ENCODE measurements at regions not wholly inside any gene's neighbourhood (a gene's known extent, or its start where the extent isn't known, plus 50 kb on each side); places are given as distances from the start of the nearest gene placed in this dataset.

- Histone ChIP-seq H2AK5ac (ENCODE audit: low read depth, low read length) (no peak overlapping the region), H3K79me2 (ENCODE audit: control insufficient read depth in 1 of 2, insufficient read depth in 2 of 2, low read length in 2 of 2) (no peaks in the 10 kb centered on the region), H2BK12ac (ENCODE audit: low read depth, low read length) (no peak overlapping the region), H4K91ac (replicated peaks; ENCODE audit: insufficient read length, low read length) (no peak overlapping the region), H3K79me1 (ENCODE audit: low read depth, low read length) (no peaks in the 10 kb centered on the region), H3K4me3 (ENCODE audit: extremely low read depth in 1 of 4, insufficient read depth in 2 of 4, low read depth in 3 of 4, low read length in 4 of 4) (no peak overlapping the region), H3K9ac (replicated peaks in 1 of 4; ENCODE audit: extremely low read depth in 1 of 4, low read depth in 3 of 4, low read length in 3 of 4) (no peak overlapping the region), H4K8ac (ENCODE audit: extremely low read depth, insufficient read depth, low read length) (no peak overlapping the region), H4K20me1 (replicated peaks in 1 of 2; ENCODE audit: control insufficient read depth in 1 of 2, insufficient read depth in 2 of 2, low read length in 2 of 2) (no peaks in the 10 kb centered on the region), H3K14ac (ENCODE audit: insufficient read length) (no peak overlapping the region), H2BK15ac (ENCODE audit: low read length) (no peak overlapping the region), H2AFZ (ENCODE audit: low read length) (no peak overlapping the region), H3K18ac (ENCODE audit: extremely low read depth, low read length) (no peak overlapping the region), H2BK120ac (replicated peaks; ENCODE audit: low read depth, low read length) (no peak overlapping the region), H2BK5ac (ENCODE audit: low read depth, low read length) (no peak overlapping the region), H3K27me3 (replicated peaks in 1 of 4; ENCODE audit: control insufficient read depth in 3 of 4, extremely low read depth in 1 of 4, insufficient read depth in 3 of 4, low read length in 3 of 4) (no peaks in the 10 kb centered on the region), H3K36me3 (ENCODE audit: control insufficient read depth in 2 of 4, insufficient read depth in 4 of 4, low read length in 3 of 4) (no peaks in the 10 kb centered on the region), H3K4me2 (ENCODE audit: insufficient read depth in 1 of 2, low read depth in 2 of 2, low read length in 2 of 2) (no peak overlapping the region), H4K5ac (ENCODE audit: insufficient read length, low read depth, low read length) (no peak overlapping the region), H2BK20ac (ENCODE audit: low read length) (no peak overlapping the region), H3K56ac (replicated peaks; ENCODE audit: insufficient read length, low read depth, low read length) (no peak overlapping the region), H3K27ac (ENCODE audit: low read depth, low read length) (no peak overlapping the region), H3K4ac (replicated peaks; ENCODE audit: insufficient read length, low read depth, low read length) (no peak overlapping the region), H3K4me1 (replicated peaks in 1 of 4; ENCODE audit: control insufficient read depth in 3 of 4, insufficient read depth in 4 of 4, low read length in 3 of 4) (no peaks in the 10 kb centered on the region; a peak in 1 of 7 replicates), H3K23me2 (ENCODE audit: low read depth, low read length) (no peaks in the 10 kb centered on the region), H3K9me3 (ENCODE audit: insufficient read depth in 2 of 2, low read depth in 1 of 2, low read length in 1 of 2) (no peaks in the 10 kb centered on the region), H3K23ac (ENCODE audit: insufficient read length) (no peak overlapping the region)
- FAIRE-seq = no peak
- TF ChIP-seq JUND (IDR thresholded peaks at IDR 0.05; ENCODE audit: low read length) (0 out of 2 replicates have a peak, but pooled peaks have one; percentile 37), POU5F1 (IDR thresholded peaks at IDR 0.05; ENCODE audit: low read depth, low read length) (no peak)
- ChIA-PET POLR2A (ENCODE audit: partially characterized antibody) (no interaction called here), CTCF (ENCODE audit: partially characterized antibody) (no interaction called here)
- DNase-seq (ENCODE audit: low read depth in 1 of 2, low spot score in 2 of 2) = no peak
- WGBS, 2 experiments (ENCODE audit: extremely low coverage in 1 of 2, insufficient coverage in 1 of 2, insufficient read length in 1 of 2, insufficient replicate concordance in 2 of 2, low coverage in 1 of 2, low lambda C conversion rate in 2 of 2, missing lambda C conversion rate in 1 of 2) = 68% methylated on average over 5 of the region's 5 CpGs; no CpG with 5 or more reads in 1 of the 2 experiments
These were observed 179.5 kb upstream of the NLGN4Y start for GRCh38 chrY:14344648-14345333.
